AG10803 (cell line): ENCODE measurements at regions not wholly inside any gene's neighbourhood (a gene's known extent, or its start where the extent isn't known, plus 50 kb on each side); places are given as distances from the start of the nearest gene placed in this dataset.

Source experiments
- DNase-seq: peaks from one replicate; pipeline ENCODE4 v3.0.0; 2010; ENCODE audit warnings: low read depth
- H3K4me3 ChIP-seq: 2 replicates; pipeline ENCODE4 v1.5.1; 2011; ENCODE audit warnings: mild to moderate bottlenecking, low read length, control low read depth
- CTCF ChIP-seq: conservative IDR thresholded peaks from 2 replicates; pipeline ENCODE4 v1.5.1; 2011; ENCODE audit warnings: mild to moderate bottlenecking, low read length, control low read depth, inconsistent platforms

GRCh38 chr18:5051207-5051606 is 145.8 kb downstream of the AKAIN1 start:
- no peak for DNase-seq
- no peak for TF ChIP-seq CTCF
- H3K4me3 ChIP-seq = no peak overlapping the region

GRCh38 chr18:5049124-5049523 is 147.9 kb downstream of the AKAIN1 start:
- DNase-seq = no peak
- TF ChIP-seq CTCF = no peak
- no peak overlapping the region for H3K4me3 ChIP-seq

- DNase-seq = no peak
- H3K4me3 ChIP-seq = no peak overlapping the region
- no peak for TF ChIP-seq CTCF
These were observed 156.6 kb downstream of the AKAIN1 start for GRCh38 chr18:5040476-5040875.

GRCh38 chr18:5036523-5036922 is 160.5 kb downstream of the AKAIN1 start:
- H3K4me3 ChIP-seq = no peak overlapping the region
- TF ChIP-seq CTCF = no peak
- no peak for DNase-seq

GRCh38 chr18:5031216-5031615 is 165.8 kb downstream of the AKAIN1 start:
- no peak for TF ChIP-seq CTCF
- no peak overlapping the region for H3K4me3 ChIP-seq
- DNase-seq = no peak

GRCh38 chr18:5030636-5031035 is 166.4 kb downstream of the AKAIN1 start:
- no peak overlapping the region for H3K4me3 ChIP-seq
- no peak for TF ChIP-seq CTCF
- DNase-seq = no peak

- no peak for DNase-seq
- TF ChIP-seq CTCF = no peak
- H3K4me3 ChIP-seq = no peak overlapping the region
These were observed 167.5 kb downstream of the AKAIN1 start for GRCh38 chr18:5029592-5029991.
